ENCODE measurements at regions not wholly inside any gene's neighbourhood (a gene's known extent, or its start where the extent isn't known, plus 50 kb on each side); places are given as distances from the start of the nearest gene placed in this dataset.

GRCh38 chr2:103367877-103368276, 606.0 kb downstream of the TMEM182 start:
- WGBS, 2 donors: 89 to 90% methylated on average over 4 of the region's 4 CpGs

GRCh38 chr2:103383541-103383940, 621.7 kb downstream of the TMEM182 start:
- TF ChIP-seq CTCF (IDR thresholded peaks at IDR 0.05): no peak
- no peaks in the 10 kb centered on the region for H3K27me3 ChIP-seq

More at GRCh38 chr2:103367877-103368276, 606.0 kb downstream of the TMEM182 start:
- Histone ChIP-seq H3K27ac (no peak overlapping the region), H3K4me1 (no peaks in the 10 kb centered on the region), H3K9me3 (peaks cover 0 to 4% (median 0%) of the 10 kb centered on the region in 11 donors), H3K4me3 (no peak overlapping the region), H3K27me3 (no peaks in the 10 kb centered on the region), H3K36me3 (no peaks in the 10 kb centered on the region)
- intact Hi-C loops (cut with DNase I): no loop called here
- ATAC-seq (no peak), DNase-seq (no peak)
- TF ChIP-seq CTCF (IDR thresholded peaks at IDR 0.05): no peak

GRCh38 chr2:103386872-103387271, 625.0 kb downstream of the TMEM182 start:
- no peak overlapping the region for H3K4me3 ChIP-seq
- H3K27ac ChIP-seq: no peak overlapping the region
- no peaks in the 10 kb centered on the region for H3K27me3 ChIP-seq
- ATAC-seq (no peak), DNase-seq (no peak)
- no peaks in the 10 kb centered on the region for H3K4me1 ChIP-seq
- WGBS, 2 donors: 92 to 94% methylated on average over 3 of the region's 3 CpGs
- no peak for TF ChIP-seq CTCF (IDR thresholded peaks at IDR 0.05)
- intact Hi-C loops (cut with DNase I): no loop called here
- H3K36me3 ChIP-seq: no peaks in the 10 kb centered on the region
- peaks cover 0 to 4% (median 0%) of the 10 kb centered on the region in 11 donors for H3K9me3 ChIP-seq

More at GRCh38 chr2:103383541-103383940, 621.7 kb downstream of the TMEM182 start:
- intact Hi-C loops (cut with DNase I): no loop called here
- DNase-seq (no peak), ATAC-seq (no peak)
- WGBS, 2 donors: 55 to 62% methylated on average over 3 of the region's 3 CpGs
- Histone ChIP-seq H3K4me1 (no peaks in the 10 kb centered on the region), H3K4me3 (no peak overlapping the region), H3K27ac (no peak overlapping the region), H3K36me3 (no peaks in the 10 kb centered on the region), H3K9me3 (peaks cover 0 to 16% (median 7%) of the 10 kb centered on the region in 11 donors)

- peaks cover 0 to 4% (median 0%) of the 10 kb centered on the region in 11 donors for H3K9me3 ChIP-seq
- no peaks in the 10 kb centered on the region for H3K36me3 ChIP-seq
- no peak overlapping the region for H3K27ac ChIP-seq
- intact Hi-C loops (cut with DNase I): no loop called here
- no peaks in the 10 kb centered on the region for H3K27me3 ChIP-seq
- ATAC-seq (no peak), DNase-seq (no peak)
- TF ChIP-seq CTCF (IDR thresholded peaks at IDR 0.05): no peak
- 82 to 83% methylated on average over 5 of the region's 5 CpGs for WGBS, 2 donors
- H3K4me1 ChIP-seq: no peaks in the 10 kb centered on the region
- no peak overlapping the region for H3K4me3 ChIP-seq
Observed at GRCh38 chr2:103387888-103388287, 626.1 kb downstream of the TMEM182 start.
